Uterus (tissue), 2 donors: ENCODE measurements at regions not wholly inside any gene's neighbourhood (a gene's known extent, or its start where the extent isn't known, plus 50 kb on each side); places are given as distances from the start of the nearest gene placed in this dataset.

Experiments used
- POLR2A ChIP-seq, 2 donors: fragments of 450-650 bp; IDR thresholded peaks; one replicate each; pipeline ENCODE4 v1.6.1; 2016; ENCODE audit warnings: antibody characterized with exemption in 2 of 2, mild to moderate bottlenecking in 1 of 2, moderate library complexity in 1 of 2
- TF ChIP-seq, protein P1 (sequence below), 4 experiments: fragments of 200-600 bp in 2 of 4; fragments of 450-650 bp in 2 of 4; sonication (generic) in 2 of 4; IDR thresholded peaks; one replicate each; pipeline ENCODE4 v1.5.1; 2016 to 2019; ENCODE audit warnings: antibody characterized with exemption in 4 of 4, mild to moderate bottlenecking in 2 of 4, moderate library complexity in 1 of 4

DNA sequence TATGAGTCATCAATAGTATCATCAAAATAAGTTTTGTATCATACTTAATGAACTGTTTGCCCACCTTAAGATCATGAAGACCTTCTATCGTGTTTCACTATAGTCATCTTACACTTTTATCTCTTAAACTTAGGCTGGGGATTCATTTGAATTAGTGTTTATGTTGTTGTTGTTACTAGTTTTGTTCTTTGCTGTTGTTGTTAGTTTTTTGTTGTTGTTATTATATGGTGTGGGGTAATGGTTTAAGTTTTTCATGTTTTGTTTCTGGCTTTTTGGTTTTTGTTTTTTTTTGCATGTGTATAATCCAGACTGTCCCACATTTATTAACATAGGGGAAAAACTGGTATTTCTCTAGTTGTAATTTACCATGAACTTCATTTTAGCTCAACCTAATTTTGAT is 965.1 kb upstream of the MIR17HG start:
- TF ChIP-seq, protein P1, sequence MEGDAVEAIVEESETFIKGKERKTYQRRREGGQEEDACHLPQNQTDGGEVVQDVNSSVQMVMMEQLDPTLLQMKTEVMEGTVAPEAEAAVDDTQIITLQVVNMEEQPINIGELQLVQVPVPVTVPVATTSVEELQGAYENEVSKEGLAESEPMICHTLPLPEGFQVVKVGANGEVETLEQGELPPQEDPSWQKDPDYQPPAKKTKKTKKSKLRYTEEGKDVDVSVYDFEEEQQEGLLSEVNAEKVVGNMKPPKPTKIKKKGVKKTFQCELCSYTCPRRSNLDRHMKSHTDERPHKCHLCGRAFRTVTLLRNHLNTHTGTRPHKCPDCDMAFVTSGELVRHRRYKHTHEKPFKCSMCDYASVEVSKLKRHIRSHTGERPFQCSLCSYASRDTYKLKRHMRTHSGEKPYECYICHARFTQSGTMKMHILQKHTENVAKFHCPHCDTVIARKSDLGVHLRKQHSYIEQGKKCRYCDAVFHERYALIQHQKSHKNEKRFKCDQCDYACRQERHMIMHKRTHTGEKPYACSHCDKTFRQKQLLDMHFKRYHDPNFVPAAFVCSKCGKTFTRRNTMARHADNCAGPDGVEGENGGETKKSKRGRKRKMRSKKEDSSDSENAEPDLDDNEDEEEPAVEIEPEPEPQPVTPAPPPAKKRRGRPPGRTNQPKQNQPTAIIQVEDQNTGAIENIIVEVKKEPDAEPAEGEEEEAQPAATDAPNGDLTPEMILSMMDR (IDR thresholded peaks at IDR 0.05) = no peak
- no peak for TF ChIP-seq POLR2A (IDR thresholded peaks at IDR 0.05)
